ENCODE measurements at regions not wholly inside any gene's neighbourhood (a gene's known extent, or its start where the extent isn't known, plus 50 kb on each side); places are given as distances from the start of the nearest gene placed in this dataset.
A peak's percentile ranks its signal among the peaks of the same experiment; 100 is the strongest.

GRCh38 chr3:127061641-127062040, 78.7 kb downstream of the PLXNA1 start:
- Histone ChIP-seq H3K4me1 (ENCODE audit: control insufficient read depth in 2 of 3, insufficient read depth in 2 of 3, low read depth in 1 of 3, low read length in 3 of 3) (no peaks in the 10 kb centered on the region), H3K4me3 (ENCODE audit: low read length in 3 of 3) (no peak overlapping the region), H3K9ac (ENCODE audit: low read length in 3 of 3) (no peak overlapping the region), H3K27me3 (ENCODE audit: control insufficient read depth, insufficient read depth, low read length) (no peaks in the 10 kb centered on the region), H3K36me3 (ENCODE audit: control insufficient read depth in 2 of 3, insufficient read depth in 3 of 3, low read length in 3 of 3) (no peaks in the 10 kb centered on the region), H3K27ac (ENCODE audit: low read depth in 2 of 2, low read length in 2 of 2) (no peak overlapping the region), H3K9me3 (ENCODE audit: control insufficient read depth in 2 of 3, insufficient read depth in 1 of 3, low read length in 3 of 3) (peaks cover 0 to 15% (median 0%) of the 10 kb centered on the region in 3 donors)
- peak in 1 of 5 donors; percentile 35 for DNase-seq
- no peak for TF ChIP-seq CTCF (IDR thresholded peaks at IDR 0.05; ENCODE audit: borderline replicate concordance, extremely low read depth, insufficient read depth)
- no peak for FAIRE-seq
- intact Hi-C loops (cut with DNase I), result no loop called here

- peak in 1 of 5 donors; percentile 51 for DNase-seq
- TF ChIP-seq CTCF (IDR thresholded peaks at IDR 0.05; ENCODE audit: borderline replicate concordance, extremely low read depth, insufficient read depth), result no peak
- H3K9ac ChIP-seq (ENCODE audit: low read length in 3 of 3), result no peak overlapping the region
- no peak for FAIRE-seq
- H3K27me3 ChIP-seq (ENCODE audit: control insufficient read depth, insufficient read depth, low read length), result no peaks in the 10 kb centered on the region
- no peak overlapping the region for H3K4me3 ChIP-seq (ENCODE audit: low read length in 3 of 3)
- H3K36me3 ChIP-seq (ENCODE audit: control insufficient read depth in 2 of 3, insufficient read depth in 3 of 3, low read length in 3 of 3), result no peaks in the 10 kb centered on the region
- peaks cover 0 to 7% (median 0%) of the 10 kb centered on the region in 3 donors for H3K9me3 ChIP-seq (ENCODE audit: control insufficient read depth in 2 of 3, insufficient read depth in 1 of 3, low read length in 3 of 3)
- intact Hi-C loops (cut with DNase I), result no loop called here
- no peak overlapping the region for H3K27ac ChIP-seq (ENCODE audit: low read depth in 2 of 2, low read length in 2 of 2)
- no peaks in the 10 kb centered on the region for H3K4me1 ChIP-seq (ENCODE audit: control insufficient read depth in 2 of 3, insufficient read depth in 2 of 3, low read depth in 1 of 3, low read length in 3 of 3)
Observed at GRCh38 chr3:127062926-127063325, 80.0 kb downstream of the PLXNA1 start.

- DNase-seq (no peak), FAIRE-seq (no peak)
- no peaks in the 10 kb centered on the region for H3K4me1 ChIP-seq (ENCODE audit: control insufficient read depth in 2 of 3, insufficient read depth in 2 of 3, low read depth in 1 of 3, low read length in 3 of 3)
- H3K27ac ChIP-seq (ENCODE audit: low read depth in 2 of 2, low read length in 2 of 2), result no peak overlapping the region
- no peak overlapping the region for H3K4me3 ChIP-seq (ENCODE audit: low read length in 3 of 3)
- TF ChIP-seq CTCF (IDR thresholded peaks at IDR 0.05; ENCODE audit: borderline replicate concordance, extremely low read depth, insufficient read depth), result no peak
- H3K9me3 ChIP-seq (ENCODE audit: control insufficient read depth in 2 of 3, insufficient read depth in 1 of 3, low read length in 3 of 3), result peaks cover 0 to 6% (median 0%) of the 10 kb centered on the region in 3 donors
- H3K9ac ChIP-seq (ENCODE audit: low read length in 3 of 3), result no peak overlapping the region
- no peaks in the 10 kb centered on the region for H3K27me3 ChIP-seq (ENCODE audit: control insufficient read depth, insufficient read depth, low read length)
- H3K36me3 ChIP-seq (ENCODE audit: control insufficient read depth in 2 of 3, insufficient read depth in 3 of 3, low read length in 3 of 3), result no peaks in the 10 kb centered on the region
- intact Hi-C loops (cut with DNase I), result no loop called here
Observed at GRCh38 chr3:127063916-127064315, 81.0 kb downstream of the PLXNA1 start.

Measured in kidney (tissue), 13 donors.